ENCODE measurements at regions not wholly inside any gene's neighbourhood (a gene's known extent, or its start where the extent isn't known, plus 50 kb on each side); places are given as distances from the start of the nearest gene placed in this dataset.
A peak's percentile ranks its signal among the peaks of the same experiment; 100 is the strongest.

DNA sequence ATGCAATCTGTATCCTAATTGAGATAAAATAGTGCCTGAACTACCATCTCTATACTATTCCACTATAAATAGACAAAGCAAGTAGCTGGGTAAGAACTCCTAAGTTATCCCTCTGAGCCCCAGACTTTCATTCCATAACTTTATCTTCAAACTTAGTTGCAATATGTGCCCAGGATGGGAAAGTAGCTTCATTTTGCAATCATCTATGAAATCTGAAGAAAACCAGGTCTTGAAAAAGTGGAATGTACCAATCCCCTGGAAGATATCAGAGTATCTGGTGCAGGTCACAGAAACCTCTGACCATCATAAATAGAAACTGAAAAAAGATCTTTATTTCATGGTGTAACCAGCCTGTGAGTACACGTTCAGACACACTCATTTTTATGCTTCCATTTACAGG lies 78.1 kb upstream of the TMEM178A start:
- no peak for DNase-seq (ENCODE audit: low read depth)
- no peak for TF ChIP-seq CTCF (IDR thresholded peaks at IDR 0.05; ENCODE audit: insufficient read depth, low read length)
- no peak overlapping the region for H3K4me3 ChIP-seq (ENCODE audit: low read depth, low read length)

DNA sequence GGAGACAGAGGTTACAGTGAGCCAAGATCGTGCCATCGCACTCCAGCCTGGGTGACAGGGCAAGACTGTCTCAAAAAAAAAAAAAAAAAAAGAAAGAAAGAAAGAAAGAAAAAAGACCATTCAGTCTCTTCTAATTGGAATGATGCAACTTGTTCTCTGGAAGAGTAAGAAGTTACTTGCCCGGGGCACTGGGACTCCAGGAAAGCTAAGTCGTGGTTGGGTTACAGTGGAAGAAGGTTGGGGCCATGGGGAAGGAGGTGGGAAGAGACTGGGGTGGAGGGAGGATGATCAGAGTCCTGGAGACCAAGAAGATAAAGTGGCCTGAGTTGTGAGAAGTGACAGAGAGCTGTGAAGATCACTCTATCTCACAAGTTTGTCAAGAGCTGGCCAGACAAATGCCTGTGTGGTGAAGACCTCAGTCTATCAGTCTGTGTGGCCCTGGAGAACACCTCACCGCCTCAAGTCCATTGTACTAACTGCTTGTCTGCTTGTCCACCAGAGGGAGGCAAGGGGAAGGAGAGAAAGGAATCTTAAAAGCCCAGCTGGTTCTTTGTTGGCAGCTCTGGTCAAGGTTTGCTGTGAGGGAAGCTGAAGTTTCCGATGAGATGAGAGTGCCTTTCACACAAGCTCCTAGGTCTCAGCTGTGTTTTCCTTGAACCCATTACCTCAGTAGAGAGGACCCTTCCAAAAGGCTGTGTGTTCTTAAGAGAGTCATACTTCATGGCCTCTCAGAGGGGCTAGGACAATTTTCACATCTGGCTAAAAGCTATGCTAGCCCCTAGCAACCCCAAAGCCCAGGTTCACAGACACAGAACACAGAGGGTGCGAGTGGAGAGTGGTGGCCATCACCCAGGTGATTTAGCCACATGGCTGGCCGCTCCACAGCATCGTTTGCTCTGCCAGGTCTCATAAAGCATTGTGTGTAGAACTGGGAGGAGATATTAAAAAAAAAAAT lies 72.0 kb upstream of the TMEM178A start:
- no peak overlapping the region for H3K4me3 ChIP-seq (ENCODE audit: low read depth, low read length)
- peak; percentile 94 for TF ChIP-seq CTCF (IDR thresholded peaks at IDR 0.05; ENCODE audit: insufficient read depth, low read length)
- DNase-seq (ENCODE audit: low read depth): peak; percentile 92

DNA sequence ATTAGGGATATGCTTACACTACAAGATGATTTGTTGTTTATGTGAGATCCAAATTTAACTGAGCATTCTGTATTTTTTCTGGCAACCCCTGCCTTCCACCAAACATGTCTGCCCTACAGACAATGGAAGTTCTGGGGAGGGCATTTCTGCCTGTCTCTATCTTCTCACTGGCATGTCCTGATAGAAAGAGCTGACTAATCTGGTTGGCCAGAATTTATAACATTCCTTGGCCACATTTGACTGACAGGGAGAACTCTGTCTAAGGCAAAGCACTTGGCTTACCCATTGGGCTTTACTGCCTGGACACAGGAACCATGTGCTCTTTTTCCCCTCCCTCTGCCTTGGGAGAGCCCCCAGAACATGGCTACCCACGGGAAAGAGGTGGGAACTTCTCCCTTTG lies 70.6 kb upstream of the TMEM178A start:
- H3K4me3 ChIP-seq (ENCODE audit: low read depth, low read length): no peak overlapping the region
- DNase-seq (ENCODE audit: low read depth): peak; percentile 24
- no peak for TF ChIP-seq CTCF (IDR thresholded peaks at IDR 0.05; ENCODE audit: insufficient read depth, low read length)

- TF ChIP-seq CTCF (IDR thresholded peaks at IDR 0.05; ENCODE audit: insufficient read depth, low read length): no peak
- DNase-seq (ENCODE audit: low read depth): no peak
- no peak overlapping the region for H3K4me3 ChIP-seq (ENCODE audit: low read depth, low read length)
Measured at GRCh38 chr2:39597314-39597713, 68.4 kb upstream of the TMEM178A start.

GRCh38 chr2:39602616-39603015 lies 63.1 kb upstream of the TMEM178A start:
- DNase-seq (ENCODE audit: low read depth): no peak
- no peak for TF ChIP-seq CTCF (IDR thresholded peaks at IDR 0.05; ENCODE audit: insufficient read depth, low read length)

DNA sequence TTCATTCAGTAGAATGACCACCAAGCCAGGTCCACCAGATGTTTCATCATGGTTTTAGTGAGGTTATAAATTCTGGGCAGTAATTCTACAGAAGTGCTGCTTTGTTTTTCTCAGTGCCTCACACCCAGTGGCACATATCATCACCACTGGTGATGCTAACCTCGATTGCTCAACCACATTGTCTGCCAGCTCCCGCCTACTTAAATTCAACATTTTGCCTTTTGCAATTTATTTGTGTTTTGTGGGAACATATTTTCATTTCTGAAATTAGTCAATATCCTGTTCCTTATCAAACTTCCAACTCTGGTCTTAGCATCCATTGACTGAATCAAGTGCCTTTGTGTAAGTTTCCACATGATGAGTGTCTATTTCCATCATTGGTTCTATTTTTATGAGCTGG lies 62.3 kb upstream of the TMEM178A start:
- peak; percentile 60 for DNase-seq (ENCODE audit: low read depth)
- TF ChIP-seq CTCF (IDR thresholded peaks at IDR 0.05; ENCODE audit: insufficient read depth, low read length): no peak
- no peak overlapping the region for H3K4me3 ChIP-seq (ENCODE audit: low read depth, low read length)

More at GRCh38 chr2:39602616-39603015, 63.1 kb upstream of the TMEM178A start:
- H3K4me3 ChIP-seq (ENCODE audit: low read depth, low read length): no peak overlapping the region

Measured in fibroblast of the aortic adventitia (primary cell).